GM21526 (cell line): ENCODE measurements at regions not wholly inside any gene's neighbourhood (a gene's known extent, or its start where the extent isn't known, plus 50 kb on each side); places are given as distances from the start of the nearest gene placed in this dataset.

Experiments used
- ATAC-seq: cut with Tn5 transposase; IDR thresholded peaks from one replicate; pipeline ENCODE4 v1.9.1; 2021; ENCODE audit warnings: moderate library complexity; ENCODE audit not compliant: unreplicated experiment, low FRiP score

GRCh38 chr6:54053881-54054391 lies 57.3 kb upstream of the MLIP start:
- ATAC-seq: no peak

DNA sequence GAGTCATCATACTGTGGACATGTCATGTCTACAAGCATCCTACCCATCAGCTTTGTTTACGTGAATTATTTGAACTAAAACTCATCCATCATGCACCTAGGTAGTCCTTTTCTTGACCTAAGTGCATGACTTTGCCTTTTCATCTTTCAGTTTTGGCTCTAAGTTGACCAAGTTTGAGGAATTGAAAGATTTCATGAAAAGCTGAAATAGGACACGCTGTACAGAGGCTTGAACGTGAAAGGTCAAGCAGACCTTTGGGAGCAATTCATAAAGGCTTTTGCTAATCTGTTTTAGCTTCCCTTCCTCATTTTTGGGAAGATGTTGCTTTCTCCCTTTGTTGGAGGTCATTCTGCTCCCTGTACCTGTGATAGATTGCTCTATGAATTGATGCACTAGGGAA lies 55.1 kb upstream of the MLIP start:
- ATAC-seq: no peak

- no peak for ATAC-seq
Measured at GRCh38 chr6:54057058-54057457, 54.2 kb upstream of the MLIP start.

DNA sequence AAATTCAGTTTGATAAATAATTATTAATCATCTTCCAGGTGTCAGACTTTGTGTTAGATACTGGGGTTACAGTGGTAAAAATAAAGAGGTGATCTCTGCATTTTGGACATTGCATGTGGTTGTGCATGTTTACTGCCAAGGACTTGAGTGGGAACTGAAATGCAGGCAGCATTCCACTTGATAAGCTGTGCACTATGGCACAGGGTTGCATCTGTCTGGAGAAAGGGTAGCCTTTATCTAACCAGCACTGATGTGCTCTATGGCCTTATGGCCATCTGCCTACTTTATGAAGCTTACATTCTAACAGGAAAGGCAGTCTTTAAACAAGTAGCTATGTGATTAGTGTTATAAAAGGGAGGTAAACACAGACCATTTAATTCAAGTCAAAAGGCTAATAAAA lies 53.0 kb upstream of the MLIP start:
- ATAC-seq: no peak

DNA sequence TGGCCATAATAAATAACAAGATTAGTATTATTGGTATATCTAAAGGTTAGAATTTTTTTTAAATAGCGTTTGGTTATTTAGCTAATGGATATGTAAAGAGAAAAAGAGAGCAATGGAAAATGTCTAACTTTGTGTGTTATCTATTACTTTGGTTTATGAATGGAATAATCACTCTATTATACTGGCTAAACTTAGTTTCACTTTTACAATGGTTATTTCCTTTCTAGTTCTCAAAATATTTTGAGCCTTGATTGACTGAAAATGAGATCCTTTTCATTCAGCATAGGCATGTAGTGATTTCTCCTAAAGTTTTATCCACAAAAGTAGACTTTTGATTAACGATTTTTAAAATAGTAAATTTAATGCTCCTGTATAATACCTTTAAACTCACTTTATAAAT lies 51.6 kb upstream of the MLIP start:
- no peak for ATAC-seq

DNA sequence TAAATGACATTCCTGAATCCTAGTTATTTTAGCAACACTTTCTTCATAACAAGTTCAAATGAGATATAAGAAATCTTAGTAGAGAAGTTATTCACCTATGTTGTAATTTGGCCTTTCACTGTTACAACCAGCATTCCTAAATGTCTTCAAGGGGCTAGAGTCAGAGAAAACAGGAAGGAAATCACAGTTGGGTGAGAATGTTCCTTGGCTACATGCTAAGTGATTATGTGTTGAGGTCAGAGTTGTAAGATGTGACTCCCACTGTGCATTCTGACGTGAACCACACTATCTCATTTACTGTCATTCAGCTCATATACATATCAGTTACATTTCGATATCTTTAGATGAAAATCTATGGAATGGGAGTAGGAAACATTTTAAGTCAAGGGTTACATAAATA lies 51.0 kb upstream of the MLIP start:
- ATAC-seq: no peak
